ENCODE measurements at regions not wholly inside any gene's neighbourhood (a gene's known extent, or its start where the extent isn't known, plus 50 kb on each side); places are given as distances from the start of the nearest gene placed in this dataset.

GRCh38 chr13:40460116-40460515 lies 206.3 kb downstream of the FOXO1 start:
- peaks cover 7% of the 10 kb centered on the region for H3K4me1 Mint-ChIP-seq
- no peaks in the 10 kb centered on the region for H3K27me3 Mint-ChIP-seq
- no peak overlapping the region for H3K4me3 Mint-ChIP-seq
- H3K36me3 Mint-ChIP-seq (ENCODE audit: insufficient read depth) = no peaks in the 10 kb centered on the region
- H3K27ac Mint-ChIP-seq (ENCODE audit: low read depth) = no peak overlapping the region
- no peak for DNase-seq (ENCODE audit: low spot score in 2 of 2)
- ATAC-seq (replicated peaks; ENCODE audit: extremely low read depth, poor library complexity, severe bottlenecking) = no peak
- no peaks in the 10 kb centered on the region for H3K9me3 Mint-ChIP-seq

GRCh38 chr13:40464337-40465014 lies 202.0 kb downstream of the FOXO1 start:
- H3K9me3 Mint-ChIP-seq = peaks cover 7% of the 10 kb centered on the region
- no peaks in the 10 kb centered on the region for H3K36me3 Mint-ChIP-seq (ENCODE audit: insufficient read depth)
- no peak for ATAC-seq (replicated peaks; ENCODE audit: extremely low read depth, poor library complexity, severe bottlenecking)
- DNase-seq (ENCODE audit: low spot score in 2 of 2) = no peak
- no peaks in the 10 kb centered on the region for H3K27me3 Mint-ChIP-seq
- no peak overlapping the region for H3K4me3 Mint-ChIP-seq
- H3K27ac Mint-ChIP-seq (ENCODE audit: low read depth) = no peak overlapping the region
- no peaks in the 10 kb centered on the region for H3K4me1 Mint-ChIP-seq

GRCh38 chr13:40465015-40465390 lies 201.4 kb downstream of the FOXO1 start:
- H3K4me1 Mint-ChIP-seq = no peaks in the 10 kb centered on the region
- H3K9me3 Mint-ChIP-seq = peaks cover 7% of the 10 kb centered on the region
- H3K36me3 Mint-ChIP-seq (ENCODE audit: insufficient read depth) = no peaks in the 10 kb centered on the region
- no peak overlapping the region for H3K27ac Mint-ChIP-seq (ENCODE audit: low read depth)
- H3K4me3 Mint-ChIP-seq = no peak overlapping the region
- no peak for DNase-seq (ENCODE audit: low spot score in 2 of 2)
- no peaks in the 10 kb centered on the region for H3K27me3 Mint-ChIP-seq
- ATAC-seq (replicated peaks; ENCODE audit: extremely low read depth, poor library complexity, severe bottlenecking) = no peak

GRCh38 chr13:40466272-40466671 lies 200.2 kb downstream of the FOXO1 start:
- no peaks in the 10 kb centered on the region for H3K27me3 Mint-ChIP-seq
- H3K4me1 Mint-ChIP-seq = no peaks in the 10 kb centered on the region
- no peaks in the 10 kb centered on the region for H3K36me3 Mint-ChIP-seq (ENCODE audit: insufficient read depth)
- no peak overlapping the region for H3K4me3 Mint-ChIP-seq
- no peak overlapping the region for H3K27ac Mint-ChIP-seq (ENCODE audit: low read depth)
- ATAC-seq (replicated peaks; ENCODE audit: extremely low read depth, poor library complexity, severe bottlenecking) = no peak
- DNase-seq (ENCODE audit: low spot score in 2 of 2) = no peak
- H3K9me3 Mint-ChIP-seq = peaks cover 7% of the 10 kb centered on the region

- H3K27ac Mint-ChIP-seq (ENCODE audit: low read depth) = no peak overlapping the region
- no peaks in the 10 kb centered on the region for H3K4me1 Mint-ChIP-seq
These were observed 198.1 kb downstream of the FOXO1 start for GRCh38 chr13:40468227-40468838.

GRCh38 chr13:40469581-40470310 lies 196.7 kb downstream of the FOXO1 start:
- no peaks in the 10 kb centered on the region for H3K4me1 Mint-ChIP-seq
- no peak overlapping the region for H3K27ac Mint-ChIP-seq (ENCODE audit: low read depth)
- ATAC-seq (replicated peaks; ENCODE audit: extremely low read depth, poor library complexity, severe bottlenecking) (no peak), DNase-seq (ENCODE audit: low spot score in 2 of 2) (no peak)
- no peak overlapping the region for H3K4me3 Mint-ChIP-seq
- no peaks in the 10 kb centered on the region for H3K36me3 Mint-ChIP-seq (ENCODE audit: insufficient read depth)
- no peaks in the 10 kb centered on the region for H3K27me3 Mint-ChIP-seq
- peaks cover 7% of the 10 kb centered on the region for H3K9me3 Mint-ChIP-seq

More at GRCh38 chr13:40468227-40468838, 198.1 kb downstream of the FOXO1 start:
- Mint-ChIP-seq H3K9me3 (peaks cover 7% of the 10 kb centered on the region), H3K36me3 (ENCODE audit: insufficient read depth) (no peaks in the 10 kb centered on the region), H3K4me3 (no peak overlapping the region), H3K27me3 (no peaks in the 10 kb centered on the region)
- DNase-seq (ENCODE audit: low spot score in 2 of 2) (no peak), ATAC-seq (replicated peaks; ENCODE audit: extremely low read depth, poor library complexity, severe bottlenecking) (no peak)

- no peak overlapping the region for H3K4me3 Mint-ChIP-seq
- no peak for DNase-seq (ENCODE audit: low spot score in 2 of 2)
- no peaks in the 10 kb centered on the region for H3K36me3 Mint-ChIP-seq (ENCODE audit: insufficient read depth)
- no peak overlapping the region for H3K27ac Mint-ChIP-seq (ENCODE audit: low read depth)
- ATAC-seq (replicated peaks; ENCODE audit: extremely low read depth, poor library complexity, severe bottlenecking) = no peak
- H3K4me1 Mint-ChIP-seq = no peaks in the 10 kb centered on the region
- H3K9me3 Mint-ChIP-seq = peaks cover 7% of the 10 kb centered on the region
- no peaks in the 10 kb centered on the region for H3K27me3 Mint-ChIP-seq
These were observed 195.8 kb downstream of the FOXO1 start for GRCh38 chr13:40470660-40471059.

GRCh38 chr13:40471076-40471475 lies 195.4 kb downstream of the FOXO1 start:
- H3K4me3 Mint-ChIP-seq = no peak overlapping the region
- H3K36me3 Mint-ChIP-seq (ENCODE audit: insufficient read depth) = no peaks in the 10 kb centered on the region
- H3K27me3 Mint-ChIP-seq = no peaks in the 10 kb centered on the region
- no peak overlapping the region for H3K27ac Mint-ChIP-seq (ENCODE audit: low read depth)
- ATAC-seq (replicated peaks; ENCODE audit: extremely low read depth, poor library complexity, severe bottlenecking) = no peak
- no peaks in the 10 kb centered on the region for H3K4me1 Mint-ChIP-seq
- peaks cover 7% of the 10 kb centered on the region for H3K9me3 Mint-ChIP-seq
- no peak for DNase-seq (ENCODE audit: low spot score in 2 of 2)

- H3K27me3 Mint-ChIP-seq = no peaks in the 10 kb centered on the region
- peaks cover 7% of the 10 kb centered on the region for H3K9me3 Mint-ChIP-seq
- H3K4me3 Mint-ChIP-seq = no peak overlapping the region
- H3K36me3 Mint-ChIP-seq (ENCODE audit: insufficient read depth) = no peaks in the 10 kb centered on the region
- no peak overlapping the region for H3K27ac Mint-ChIP-seq (ENCODE audit: low read depth)
- H3K4me1 Mint-ChIP-seq = no peaks in the 10 kb centered on the region
- DNase-seq (ENCODE audit: low spot score in 2 of 2) (no peak), ATAC-seq (replicated peaks; ENCODE audit: extremely low read depth, poor library complexity, severe bottlenecking) (no peak)
These were observed 194.5 kb downstream of the FOXO1 start for GRCh38 chr13:40471911-40472310.

GRCh38 chr13:40472427-40473220 lies 193.8 kb downstream of the FOXO1 start:
- no peaks in the 10 kb centered on the region for H3K36me3 Mint-ChIP-seq (ENCODE audit: insufficient read depth)
- no peaks in the 10 kb centered on the region for H3K27me3 Mint-ChIP-seq
- ATAC-seq (replicated peaks; ENCODE audit: extremely low read depth, poor library complexity, severe bottlenecking) = no peak
- no peak for DNase-seq (ENCODE audit: low spot score in 2 of 2)
- H3K27ac Mint-ChIP-seq (ENCODE audit: low read depth) = no peak overlapping the region
- no peaks in the 10 kb centered on the region for H3K4me1 Mint-ChIP-seq
- peaks cover 7% of the 10 kb centered on the region for H3K9me3 Mint-ChIP-seq
- H3K4me3 Mint-ChIP-seq = no peak overlapping the region

GRCh38 chr13:40475617-40476016 lies 190.8 kb downstream of the FOXO1 start:
- no peaks in the 10 kb centered on the region for H3K27me3 Mint-ChIP-seq
- no peaks in the 10 kb centered on the region for H3K9me3 Mint-ChIP-seq
- H3K36me3 Mint-ChIP-seq (ENCODE audit: insufficient read depth) = no peaks in the 10 kb centered on the region
- peaks cover under 1% of the 10 kb centered on the region for H3K4me1 Mint-ChIP-seq
- DNase-seq (ENCODE audit: low spot score in 2 of 2) = no peak
- no peak overlapping the region for H3K4me3 Mint-ChIP-seq
- no peak for ATAC-seq (replicated peaks; ENCODE audit: extremely low read depth, poor library complexity, severe bottlenecking)
- H3K27ac Mint-ChIP-seq (ENCODE audit: low read depth) = no peak overlapping the region

- no peaks in the 10 kb centered on the region for H3K9me3 Mint-ChIP-seq
- H3K27me3 Mint-ChIP-seq = no peaks in the 10 kb centered on the region
- H3K36me3 Mint-ChIP-seq (ENCODE audit: insufficient read depth) = no peaks in the 10 kb centered on the region
- no peak overlapping the region for H3K27ac Mint-ChIP-seq (ENCODE audit: low read depth)
- peaks cover 7% of the 10 kb centered on the region for H3K4me1 Mint-ChIP-seq
- ATAC-seq (replicated peaks; ENCODE audit: extremely low read depth, poor library complexity, severe bottlenecking) (no peak), DNase-seq (ENCODE audit: low spot score in 2 of 2) (no peak)
- H3K4me3 Mint-ChIP-seq = no peak overlapping the region
These were observed 190.1 kb downstream of the FOXO1 start for GRCh38 chr13:40476175-40476958.

All from central memory CD8-positive, alpha-beta T cell (primary cell).